ENCODE measurements at regions not wholly inside any gene's neighbourhood (a gene's known extent, or its start where the extent isn't known, plus 50 kb on each side); places are given as distances from the start of the nearest gene placed in this dataset.

GRCh38 chr22:49551897-49552614 lies 275.6 kb downstream of the BRD1 start (continued):
- TF ChIP-seq ZNF609 (CRISPR knock-in tag; IDR thresholded peaks at IDR 0.05; ENCODE audit: borderline replicate concordance) = no peak
- no peak for TF ChIP-seq ZBTB25 (CRISPR knock-in tag; IDR thresholded peaks at IDR 0.05)
- TF ChIP-seq ZNF138 (CRISPR knock-in tag; IDR thresholded peaks at IDR 0.05; ENCODE audit: low read depth) = no peak
- no peak for TF ChIP-seq ZNF17 (CRISPR knock-in tag; IDR thresholded peaks at IDR 0.05)

GRCh38 chr22:49551446-49551845 lies 276.2 kb downstream of the BRD1 start:
- BruUV-seq (replicated peaks) = no TSS peak
- intact Hi-C loops (cut with micrococcal nuclease; ENCODE audit: unreplicated experiment) = no loop called here
- Histone ChIP-seq H4K20me1 (ENCODE audit: insufficient read depth, low read length) (no peaks in the 10 kb centered on the region), H3K9me3 (ENCODE audit: low read length) (peaks cover 7% of the 10 kb centered on the region), H3K4me1 (ENCODE audit: insufficient read depth, low read length) (peaks cover 14% of the 10 kb centered on the region), H3K4me2 (ENCODE audit: low read depth, low read length) (no peak overlapping the region), H3K36me3 (replicated peaks in 1 of 2; ENCODE audit: control insufficient read depth in 1 of 2, insufficient read depth in 2 of 2, low read length in 2 of 2) (no peaks in the 10 kb centered on the region), H3K27ac (ENCODE audit: extremely low read length, insufficient read depth, low read length) (no peak overlapping the region), H3K4me3 (replicated peaks in 1 of 3; ENCODE audit: insufficient read depth in 1 of 3, low read depth in 2 of 3, low read length in 3 of 3) (no peak overlapping the region), H3K27me3 (ENCODE audit: control insufficient read depth in 1 of 2, insufficient read depth in 2 of 2, low read length in 2 of 2) (peaks cover 8 to 41% of the 10 kb centered on the region in 2 experiments; a peak in 4 of 5 replicates), H3K9ac (ENCODE audit: insufficient read depth, low read depth, low read length) (no peak overlapping the region), H3K79me2 (ENCODE audit: insufficient read depth, low read length) (no peaks in the 10 kb centered on the region), H2AFZ (ENCODE audit: low read length) (no peak overlapping the region)
- FAIRE-seq (no peak), DNase-seq (ENCODE audit: low spot score) (no peak), ATAC-seq (no peak)
- ChIA-PET CTCF (ENCODE audit: low intra/inter-chr PET ratio, low total read pairs) (no interaction called here), POLR2A (no interaction called here)
- in situ Hi-C loops (cut with HindIII; ENCODE audit: extremely low pct_ligation_motif_present, low pct_unique_long_range_greater_than_20kb) = no loop called here
- WGBS (ENCODE audit: low lambda C conversion rate) = no CpG with 5 or more reads among the region's 10 CpGs
- TF ChIP-seq SPEN (CRISPR knock-in tag; IDR thresholded peaks at IDR 0.05; ENCODE audit: low read depth) (no peak), HMG20B (CRISPR knock-in tag; conservative IDR thresholded peaks at IDR 0.05) (no peak), NCOA1 (CRISPR knock-in tag; IDR thresholded peaks at IDR 0.05) (no peak), ZEB1 (IDR thresholded peaks at IDR 0.05; ENCODE audit: insufficient replicate concordance, low read depth) (no peak), ZNF839 (CRISPR knock-in tag; IDR thresholded peaks at IDR 0.05; ENCODE audit: borderline replicate concordance) (no peak), ZHX2 (IDR thresholded peaks at IDR 0.05; ENCODE audit: low read depth) (no peak), ZHX2 (CRISPR knock-in tag; IDR thresholded peaks at IDR 0.05; ENCODE audit: borderline replicate concordance) (no peak)

Data from HepG2 (cell line).